NCI-H2196 (cell line): ENCODE measurements at regions not wholly inside any gene's neighbourhood (a gene's known extent, or its start where the extent isn't known, plus 50 kb on each side); places are given as distances from the start of the nearest gene placed in this dataset.

Source experiments
- DNase-seq: peaks from one replicate; lab custom pipeline; 2025; ENCODE audit not compliant: unreplicated experiment; lab: John Stamatoyannopoulos, UW

DNA sequence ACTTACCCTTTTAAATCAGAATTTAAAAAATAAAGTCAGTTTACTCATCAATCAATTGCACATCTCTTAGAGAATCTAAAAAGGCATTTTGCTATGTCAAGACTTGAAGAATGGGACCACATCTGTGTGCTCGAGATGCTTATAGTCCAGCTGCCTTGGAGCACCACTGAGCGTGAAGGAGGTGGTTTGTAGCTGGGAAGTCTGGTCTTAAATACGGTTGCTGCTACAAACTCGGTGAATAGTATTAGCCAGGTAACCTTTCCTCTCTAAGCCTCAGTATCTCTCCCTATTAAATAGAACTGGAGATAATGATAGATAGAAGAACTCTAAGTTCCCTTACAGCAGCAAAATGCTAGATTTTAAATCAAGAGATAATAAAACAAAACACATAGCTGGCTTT, 289.7 kb downstream of the TRIB2 start:
- DNase-seq: no peak

DNA sequence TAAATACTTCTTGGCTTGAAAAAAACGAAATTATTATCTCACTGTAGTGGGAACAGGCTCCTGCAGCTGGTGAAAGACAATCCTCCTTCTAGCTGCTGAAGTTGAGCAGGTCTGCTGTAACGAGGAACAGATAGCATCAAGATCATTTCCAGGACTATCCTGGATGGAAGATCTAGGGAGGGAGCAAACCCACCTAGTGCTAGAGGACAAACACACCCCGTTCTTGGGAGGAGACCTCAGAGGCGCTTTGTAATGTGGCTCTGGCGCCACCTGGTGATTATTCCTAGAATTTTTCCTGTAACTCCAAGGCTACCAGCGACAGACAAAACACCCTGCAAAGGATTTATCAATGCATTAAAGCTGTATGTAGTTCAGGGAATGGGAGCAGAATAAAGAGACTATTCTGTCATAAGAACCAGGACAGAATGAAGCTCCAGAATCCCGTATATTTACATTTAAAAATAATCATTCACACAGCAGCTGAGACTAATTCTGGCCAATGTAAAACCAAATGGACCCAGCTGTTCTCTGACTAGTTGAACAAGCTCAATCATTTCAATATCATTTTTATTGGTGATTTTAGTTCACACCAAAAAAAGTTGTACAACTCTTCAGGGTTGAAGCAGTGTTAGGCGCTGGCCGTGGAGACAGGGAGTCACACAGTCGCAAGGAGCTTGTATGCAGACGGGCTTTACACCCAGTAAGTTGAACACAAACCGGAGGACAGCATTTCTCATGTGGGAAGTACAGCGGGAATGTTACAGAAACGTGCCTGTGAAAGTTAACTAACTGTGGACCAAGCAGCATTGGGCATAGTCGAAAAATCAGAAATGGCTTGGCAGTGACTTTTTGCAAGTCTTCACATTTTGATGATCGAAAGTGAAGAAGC, 290.3 kb downstream of the TRIB2 start:
- DNase-seq: peak; percentile 67

DNA sequence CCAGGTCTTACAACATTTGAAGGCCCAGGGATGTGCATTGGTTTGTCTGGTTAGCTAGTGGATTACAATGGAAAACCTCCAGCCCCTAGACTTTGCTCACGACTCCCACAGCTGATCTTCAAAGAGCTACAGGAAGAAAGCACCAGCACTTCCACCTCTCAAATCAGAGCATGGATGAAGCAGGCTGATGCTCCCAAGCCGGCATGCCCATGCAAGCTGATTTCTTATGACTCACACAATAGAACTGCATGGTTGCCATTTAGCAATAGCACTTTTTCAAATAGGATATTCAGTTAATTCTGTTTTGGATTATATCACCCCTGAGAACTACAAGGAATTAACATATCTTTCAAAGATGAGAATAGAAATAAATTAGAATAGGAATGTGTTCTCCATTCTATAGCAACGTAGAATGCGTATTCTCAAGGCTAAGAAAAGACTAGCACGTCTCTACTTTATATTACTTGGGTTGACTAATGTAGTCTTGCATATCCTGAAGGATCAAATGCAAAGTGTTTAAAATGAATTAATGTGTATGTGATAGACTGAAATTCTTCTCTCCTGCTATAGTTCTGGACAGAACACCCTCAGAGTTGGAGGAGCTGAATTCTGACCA, 292.4 kb downstream of the TRIB2 start:
- DNase-seq: no peak

DNA sequence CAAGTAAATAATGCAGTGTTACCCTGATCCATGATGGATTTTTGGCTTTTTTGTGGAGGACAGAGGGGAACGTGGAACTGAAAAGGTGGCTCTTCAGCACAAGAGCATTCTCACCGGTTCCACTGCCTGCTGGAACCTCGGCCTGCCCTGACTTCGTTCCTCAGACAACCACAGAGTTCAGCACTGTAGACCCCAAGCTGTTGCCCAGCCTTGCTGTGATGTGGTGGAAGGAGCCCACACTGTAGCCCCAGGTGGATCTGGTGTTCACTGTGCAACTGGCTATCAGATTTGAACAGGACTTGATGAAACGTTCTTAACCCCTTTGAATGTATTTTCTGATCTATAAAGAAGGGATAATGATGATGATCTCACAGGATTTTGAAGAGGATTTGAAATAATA, 293.5 kb downstream of the TRIB2 start:
- DNase-seq: no peak

DNA sequence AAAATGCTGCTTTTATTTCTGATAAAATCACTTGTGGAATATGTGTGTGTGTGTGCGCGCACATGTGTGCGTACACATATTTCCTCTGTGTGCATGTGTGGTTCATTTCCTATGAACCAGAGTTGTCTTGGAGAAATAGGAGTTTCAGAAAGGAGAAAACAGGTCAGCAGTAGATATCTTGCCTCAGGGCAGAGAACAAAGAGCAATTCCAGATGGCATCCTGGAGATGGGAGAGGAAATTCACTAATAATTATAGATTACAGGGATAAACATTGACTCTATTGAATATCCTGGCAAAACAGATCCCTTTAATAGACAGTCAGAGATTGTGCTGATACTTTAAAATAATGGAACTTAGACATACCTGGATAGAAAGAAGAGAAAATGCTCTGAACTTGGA, 298.0 kb downstream of the TRIB2 start:
- no peak for DNase-seq

DNA sequence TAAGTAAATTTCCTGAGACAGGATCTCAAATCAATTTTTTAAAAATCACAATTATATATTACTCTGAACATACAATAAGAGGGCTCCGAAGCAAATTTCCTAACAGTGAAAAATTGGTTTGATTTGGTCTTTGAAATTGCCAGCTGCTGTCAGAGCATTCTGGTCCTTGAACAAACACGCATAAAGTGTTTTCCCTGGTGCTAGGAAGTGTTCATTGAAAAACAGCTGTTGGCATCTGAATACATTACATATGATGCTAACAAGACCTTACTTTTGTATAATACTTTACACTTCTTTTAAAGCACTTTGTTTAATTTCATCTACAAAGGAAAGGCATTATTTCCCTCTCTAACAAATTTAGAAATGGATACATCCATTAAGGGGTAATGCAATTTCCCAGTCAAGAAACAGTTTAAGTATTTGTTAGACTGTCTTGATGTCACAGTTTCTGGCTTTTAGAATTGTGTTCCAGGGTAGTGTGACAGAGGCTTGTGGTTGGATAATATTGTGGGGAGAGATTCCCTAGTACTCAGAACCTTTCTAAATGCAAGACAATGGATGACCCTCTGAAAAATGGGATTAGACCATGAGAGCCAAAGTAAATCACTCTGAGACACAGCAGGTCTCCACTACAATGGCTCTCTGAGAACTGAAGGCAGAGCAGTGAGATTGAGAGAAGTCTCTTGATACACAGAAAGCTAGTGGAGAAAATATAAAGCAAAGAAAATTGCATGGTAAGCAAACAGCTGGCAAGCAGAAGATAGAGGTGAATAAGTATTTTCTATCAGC, 299.0 kb downstream of the TRIB2 start:
- DNase-seq: no peak

DNA sequence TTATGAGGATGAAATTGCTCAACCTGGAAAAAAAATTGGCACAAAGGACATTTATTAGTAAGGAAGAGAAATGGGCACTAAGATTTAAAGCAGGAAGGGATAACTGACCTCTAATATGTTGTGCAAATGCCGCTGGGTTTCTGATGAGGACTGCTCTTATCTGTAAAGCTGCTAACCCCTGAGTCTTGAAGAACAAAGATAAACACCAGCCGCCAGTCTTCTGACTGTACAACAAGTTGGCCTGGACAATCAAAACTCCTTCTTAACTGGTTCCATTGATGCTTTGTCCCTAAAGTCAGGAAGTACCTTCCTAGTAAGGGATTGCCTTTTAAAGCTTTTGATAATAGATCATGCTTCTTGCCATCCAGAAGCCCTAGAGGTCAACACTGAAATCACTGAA, 301.8 kb downstream of the TRIB2 start:
- DNase-seq: no peak

DNA sequence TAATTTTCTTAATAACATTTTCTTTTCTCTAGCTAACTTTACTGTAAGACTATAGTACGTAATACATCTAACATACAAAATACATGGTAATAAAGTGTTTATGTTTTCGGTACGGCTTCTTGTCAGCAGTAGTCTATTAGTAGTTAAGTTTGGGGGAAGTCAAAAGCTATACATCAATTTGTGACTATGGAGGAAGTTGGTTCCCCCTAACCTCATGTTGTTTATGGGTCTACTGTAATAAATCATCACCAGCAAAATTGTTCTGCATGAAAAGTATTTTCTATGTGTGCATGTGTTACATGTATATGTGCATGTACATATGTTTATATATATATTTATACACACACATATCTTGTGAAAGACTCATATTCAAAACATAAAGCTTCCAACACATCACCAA, 303.0 kb downstream of the TRIB2 start:
- no peak for DNase-seq

DNA sequence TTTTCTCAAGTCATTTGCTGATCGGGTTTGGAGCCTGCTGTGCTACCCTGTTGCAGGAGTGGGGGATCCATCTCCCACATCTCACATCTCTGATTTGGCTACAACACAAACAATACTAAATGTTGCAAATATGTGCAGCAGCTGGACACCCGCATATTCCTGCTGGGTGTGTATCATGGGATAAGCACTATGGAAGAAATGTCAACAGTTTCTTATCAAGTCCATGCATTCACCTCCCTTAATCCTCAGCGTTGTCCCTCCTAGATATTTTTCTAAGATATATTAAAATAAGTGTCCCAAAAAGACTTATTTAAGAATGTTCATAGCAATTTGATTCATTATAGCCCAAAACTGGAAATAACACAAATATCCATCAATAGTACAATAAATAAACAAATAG, 303.7 kb downstream of the TRIB2 start:
- no peak for DNase-seq

DNA sequence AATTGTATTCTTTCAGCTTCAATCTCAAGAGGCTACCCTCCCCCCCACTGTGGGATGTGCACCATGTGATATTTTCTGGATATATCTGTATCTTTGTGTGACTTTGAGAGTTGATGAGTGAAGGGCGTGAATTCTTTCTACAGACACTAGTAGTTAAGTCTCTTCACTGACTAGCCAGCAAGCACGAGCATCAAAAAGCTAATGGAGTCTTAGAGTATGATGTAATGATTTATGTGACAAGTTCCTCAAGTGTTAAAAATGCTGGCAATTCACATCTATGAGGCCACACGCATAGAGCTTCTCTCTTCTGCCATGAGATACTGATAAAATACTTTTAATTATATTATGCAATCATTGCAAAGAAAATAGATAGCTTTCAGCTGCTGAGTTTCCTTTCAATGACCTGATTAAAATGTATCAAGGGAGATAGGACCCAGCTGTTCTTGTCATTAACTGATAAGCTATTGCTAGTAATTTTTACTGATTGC, 304.8 kb downstream of the TRIB2 start:
- DNase-seq: no peak

DNA sequence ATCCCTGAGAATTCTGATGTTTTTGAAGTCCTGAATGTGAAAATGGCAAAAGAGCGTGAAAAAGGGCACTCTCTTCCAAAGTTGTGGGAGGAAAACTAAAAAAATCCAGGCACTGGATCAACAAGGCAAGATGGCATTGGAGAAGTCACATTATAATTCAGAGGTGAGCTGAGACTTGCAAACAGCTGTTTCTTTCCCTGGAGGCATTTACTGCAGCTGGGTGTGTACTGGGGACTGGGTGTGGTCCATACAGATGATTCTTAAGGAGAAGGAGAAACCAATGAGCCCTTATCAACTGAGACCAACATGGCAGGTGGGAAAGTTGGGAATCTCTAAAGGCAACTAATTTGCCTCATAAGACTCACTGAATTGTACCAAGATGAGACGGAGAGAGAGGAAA, 313.9 kb downstream of the TRIB2 start:
- no peak for DNase-seq

DNA sequence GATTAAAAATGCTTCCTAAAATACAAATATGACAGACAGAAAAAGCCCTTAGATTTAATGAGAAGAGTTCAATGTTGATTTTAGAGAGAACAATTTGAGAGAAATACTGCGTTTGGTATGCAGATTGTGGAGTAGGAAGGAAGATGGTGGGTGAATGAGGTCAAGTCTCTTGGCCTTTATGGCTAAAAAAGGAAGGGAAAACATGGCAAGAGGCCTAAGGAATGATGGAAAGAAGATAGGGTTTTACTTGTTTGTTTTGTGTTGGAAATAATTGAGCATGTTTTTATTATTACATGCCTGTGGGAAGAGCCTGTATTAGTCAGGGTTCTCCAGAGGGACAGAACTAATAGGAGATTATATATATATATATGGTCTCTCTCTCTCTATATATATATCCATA, 318.1 kb downstream of the TRIB2 start:
- DNase-seq: no peak

DNA sequence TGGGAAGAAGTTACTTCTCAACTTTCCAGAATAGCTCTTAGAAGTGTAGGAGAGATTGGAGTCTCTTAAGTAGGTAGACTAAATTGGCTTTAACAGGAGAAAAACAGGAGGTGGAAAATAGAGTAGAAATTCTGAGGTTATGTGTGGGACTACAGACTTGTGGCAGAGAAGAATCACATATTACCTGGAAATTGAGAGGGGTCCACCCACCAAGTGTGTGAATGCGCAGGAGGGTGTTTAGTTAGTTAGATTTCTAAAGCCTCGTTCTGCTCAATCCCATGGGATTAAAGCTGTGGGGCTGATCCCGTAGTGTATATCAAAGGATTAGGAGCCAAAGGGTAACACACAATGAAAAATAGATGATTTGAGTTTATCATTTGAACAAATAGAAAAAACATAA, 319.1 kb downstream of the TRIB2 start:
- DNase-seq: no peak

DNA sequence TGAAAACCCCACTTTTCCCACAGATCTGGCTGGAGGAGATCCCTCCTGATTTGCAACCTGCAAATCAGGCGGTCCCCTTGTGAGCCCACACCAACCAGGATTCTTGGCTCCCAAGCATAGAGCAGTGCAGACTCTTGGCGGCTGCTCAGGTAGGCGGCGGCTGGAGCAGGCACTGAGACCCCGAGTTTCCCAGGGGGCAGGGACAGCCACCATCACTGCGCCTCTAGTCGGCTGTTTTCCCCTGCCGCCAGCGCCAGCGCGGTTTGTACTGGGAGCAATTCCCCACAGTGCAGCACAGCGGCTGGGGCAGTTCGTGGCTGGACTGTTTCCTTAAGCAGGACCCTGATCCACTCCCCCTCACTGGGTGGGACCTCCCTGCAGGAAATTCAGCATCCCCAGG, 323.3 kb downstream of the TRIB2 start:
- no peak for DNase-seq

DNA sequence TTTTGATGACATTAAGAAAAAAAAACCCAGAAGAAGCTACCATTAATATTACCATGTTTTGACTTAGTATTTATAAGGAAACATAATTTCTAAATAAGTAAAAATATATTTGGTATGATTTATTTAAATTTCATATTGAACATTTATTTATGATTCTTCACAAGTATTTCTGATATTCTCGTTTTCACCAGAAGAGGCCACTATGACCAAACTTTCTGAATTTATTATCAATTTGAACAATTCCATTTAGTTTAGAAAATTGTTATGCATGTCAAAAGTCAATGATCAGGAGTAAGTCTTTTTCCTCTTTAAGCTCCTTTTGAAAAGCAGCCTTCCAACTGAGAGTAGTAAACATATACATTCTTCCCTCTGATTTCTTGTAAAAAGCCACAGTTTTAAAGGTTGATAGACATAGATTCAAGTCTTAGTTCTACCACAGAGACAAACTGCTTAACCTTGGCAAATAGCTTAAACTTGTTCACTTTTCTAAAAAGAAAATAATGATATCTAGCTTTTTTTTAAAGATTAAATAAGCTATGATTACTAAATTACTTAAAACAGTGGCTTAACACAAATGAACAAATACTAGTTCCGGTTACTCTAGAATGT, 329.9 kb downstream of the TRIB2 start:
- peak; percentile 26 for DNase-seq

DNA sequence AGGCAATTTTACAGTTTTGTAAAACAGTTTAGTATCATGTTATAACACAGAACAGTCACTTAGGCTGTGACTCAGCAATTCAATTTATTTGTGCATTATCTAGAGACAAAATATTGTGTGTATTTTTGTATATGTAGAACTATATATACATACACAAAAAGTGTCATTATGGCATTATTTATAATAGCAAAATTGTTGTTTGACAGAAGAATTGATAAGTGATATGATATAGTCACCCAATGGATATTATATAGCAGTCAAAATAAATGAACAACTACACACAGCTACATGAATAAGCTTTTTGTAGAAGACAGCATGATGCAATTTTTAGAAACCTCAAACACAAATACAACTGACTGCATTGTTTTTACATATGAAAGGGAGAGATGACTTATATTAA, 334.0 kb downstream of the TRIB2 start:
- DNase-seq: no peak

DNA sequence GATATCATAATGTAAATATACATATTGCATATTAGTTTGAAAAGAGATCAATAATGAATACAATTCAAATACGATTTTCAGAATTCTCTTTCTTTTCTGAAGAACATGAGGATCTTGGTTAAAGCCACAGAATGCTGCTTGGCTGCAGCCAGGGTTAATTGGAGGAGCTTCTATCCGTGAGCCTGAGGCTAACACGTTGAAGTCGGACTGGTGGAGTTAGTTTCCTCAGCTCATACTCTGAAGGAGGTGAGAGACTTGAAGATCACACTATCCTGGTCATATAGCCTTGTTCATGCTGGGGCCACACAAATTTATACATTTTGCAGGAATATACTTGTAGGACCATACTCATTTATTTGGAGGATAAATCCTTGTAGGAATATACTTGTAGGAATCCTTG, 335.8 kb downstream of the TRIB2 start:
- no peak for DNase-seq

DNA sequence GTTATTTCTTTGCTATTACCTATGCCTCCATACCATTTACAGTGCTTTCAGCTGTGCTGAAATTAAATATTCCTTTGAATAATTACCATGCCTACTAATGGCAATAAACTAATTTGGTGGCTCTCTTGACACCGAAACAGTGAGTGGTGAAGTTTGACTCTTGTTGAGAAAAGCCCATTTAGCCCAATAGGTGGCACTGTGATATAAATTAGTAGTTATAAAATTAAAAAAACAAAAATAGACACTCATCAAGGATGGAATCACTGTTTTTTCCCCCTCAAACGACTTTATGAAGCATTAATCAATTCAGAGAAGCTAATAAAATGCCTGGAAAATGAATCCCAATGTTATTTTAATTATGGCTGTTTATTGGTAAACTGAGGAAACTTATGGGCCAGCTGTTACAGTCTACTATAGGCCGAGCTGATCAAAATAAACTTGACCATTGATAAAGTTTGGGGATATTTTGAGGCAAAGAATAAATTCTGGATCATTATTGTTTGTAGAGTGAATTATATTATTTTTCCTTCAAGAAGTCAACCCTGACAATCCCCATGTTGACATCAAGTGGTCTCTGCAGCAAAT, 339.6 kb downstream of the TRIB2 start:
- DNase-seq: peak; percentile 15

DNA sequence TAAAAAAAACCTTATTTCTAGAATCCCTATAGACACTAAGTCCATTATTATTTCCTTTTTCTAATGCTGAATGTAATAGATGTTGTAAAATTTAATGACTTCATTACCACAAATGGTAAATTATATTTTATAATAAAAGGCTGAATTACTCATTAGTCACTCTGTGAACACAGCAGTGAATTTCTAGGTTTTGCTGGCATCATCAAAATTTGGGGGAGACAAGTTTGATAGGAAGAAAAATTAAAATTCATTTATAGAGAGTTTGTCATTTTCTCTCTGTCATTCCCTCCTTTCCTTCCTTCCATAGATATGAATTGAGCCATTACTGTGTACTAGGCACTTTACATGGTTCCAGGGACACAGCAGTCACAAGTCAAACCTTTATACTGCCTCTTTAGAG, 340.9 kb downstream of the TRIB2 start:
- DNase-seq: no peak

DNA sequence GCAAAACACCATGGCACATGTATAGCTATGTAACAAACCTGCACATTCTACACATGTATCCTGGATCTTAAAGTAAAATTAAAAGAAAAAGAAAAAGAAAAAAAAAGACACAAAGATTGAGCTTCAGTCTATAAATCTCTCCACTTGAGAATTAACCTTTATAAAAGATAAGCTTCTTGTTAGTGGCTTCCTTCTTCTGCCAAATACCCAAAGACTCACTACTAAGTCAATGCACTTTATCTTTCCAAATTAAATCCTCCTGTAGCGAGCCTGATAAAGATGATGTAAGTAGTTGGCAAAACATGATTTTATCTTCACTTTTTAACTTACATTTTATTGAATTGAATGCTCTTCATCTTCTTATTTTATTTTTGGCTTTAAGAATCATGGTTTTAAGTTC, 349.9 kb downstream of the TRIB2 start:
- DNase-seq: no peak

DNA sequence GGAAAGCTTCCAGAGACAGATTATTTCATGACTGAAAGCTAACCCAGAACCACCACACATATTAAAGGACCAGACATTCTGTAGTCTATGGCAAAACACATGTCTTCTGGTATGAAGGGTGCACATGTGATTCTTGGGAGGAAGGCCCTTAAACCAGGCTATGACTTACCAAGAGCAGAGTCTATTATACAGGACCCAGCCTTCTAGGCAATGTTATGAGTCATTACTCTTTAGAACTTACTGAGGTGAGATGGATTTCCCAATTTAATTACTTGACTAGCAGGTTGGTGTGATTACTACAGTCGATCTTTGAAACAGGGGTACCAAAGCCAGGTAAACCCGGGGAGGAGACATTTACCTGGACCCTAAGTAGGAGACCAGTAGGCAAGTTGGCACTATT, 350.8 kb downstream of the TRIB2 start:
- DNase-seq: no peak
